ENCODE measurements at regions not wholly inside any gene's neighbourhood (a gene's known extent, or its start where the extent isn't known, plus 50 kb on each side); places are given as distances from the start of the nearest gene placed in this dataset.
"Not testable (repeated sequence)": the region's sequence is repeated elsewhere in the genome, so short reads cannot be mapped to it uniquely, and the experiment has no call there.

- Histone ChIP-seq H3K4me1 (ENCODE audit: insufficient read depth) (no peaks in the 10 kb centered on the region), H3K27ac (no peak overlapping the region), H3K4me3 (no peak overlapping the region), H3K27me3 (no peaks in the 10 kb centered on the region), H3K9me3 (no peaks in the 10 kb centered on the region), H3K36me3 (no peaks in the 10 kb centered on the region)
- intact Hi-C loops (cut with DNase I): no loop called here
- DNase-seq: no peak
- no peak for TF ChIP-seq POLR2A (IDR thresholded peaks at IDR 0.05)
- TF ChIP-seq, protein P1, sequence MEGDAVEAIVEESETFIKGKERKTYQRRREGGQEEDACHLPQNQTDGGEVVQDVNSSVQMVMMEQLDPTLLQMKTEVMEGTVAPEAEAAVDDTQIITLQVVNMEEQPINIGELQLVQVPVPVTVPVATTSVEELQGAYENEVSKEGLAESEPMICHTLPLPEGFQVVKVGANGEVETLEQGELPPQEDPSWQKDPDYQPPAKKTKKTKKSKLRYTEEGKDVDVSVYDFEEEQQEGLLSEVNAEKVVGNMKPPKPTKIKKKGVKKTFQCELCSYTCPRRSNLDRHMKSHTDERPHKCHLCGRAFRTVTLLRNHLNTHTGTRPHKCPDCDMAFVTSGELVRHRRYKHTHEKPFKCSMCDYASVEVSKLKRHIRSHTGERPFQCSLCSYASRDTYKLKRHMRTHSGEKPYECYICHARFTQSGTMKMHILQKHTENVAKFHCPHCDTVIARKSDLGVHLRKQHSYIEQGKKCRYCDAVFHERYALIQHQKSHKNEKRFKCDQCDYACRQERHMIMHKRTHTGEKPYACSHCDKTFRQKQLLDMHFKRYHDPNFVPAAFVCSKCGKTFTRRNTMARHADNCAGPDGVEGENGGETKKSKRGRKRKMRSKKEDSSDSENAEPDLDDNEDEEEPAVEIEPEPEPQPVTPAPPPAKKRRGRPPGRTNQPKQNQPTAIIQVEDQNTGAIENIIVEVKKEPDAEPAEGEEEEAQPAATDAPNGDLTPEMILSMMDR (IDR thresholded peaks at IDR 0.05): no peak
- TF ChIP-seq EP300 (IDR thresholded peaks at IDR 0.05): no peak
- WGBS, 3 donors: 90 to 100% (median 94%) methylated on average over 1 of the region's 1 CpG
Measured at GRCh38 chr12:88683628-88684027, 103.4 kb upstream of the KITLG start.

DNA sequence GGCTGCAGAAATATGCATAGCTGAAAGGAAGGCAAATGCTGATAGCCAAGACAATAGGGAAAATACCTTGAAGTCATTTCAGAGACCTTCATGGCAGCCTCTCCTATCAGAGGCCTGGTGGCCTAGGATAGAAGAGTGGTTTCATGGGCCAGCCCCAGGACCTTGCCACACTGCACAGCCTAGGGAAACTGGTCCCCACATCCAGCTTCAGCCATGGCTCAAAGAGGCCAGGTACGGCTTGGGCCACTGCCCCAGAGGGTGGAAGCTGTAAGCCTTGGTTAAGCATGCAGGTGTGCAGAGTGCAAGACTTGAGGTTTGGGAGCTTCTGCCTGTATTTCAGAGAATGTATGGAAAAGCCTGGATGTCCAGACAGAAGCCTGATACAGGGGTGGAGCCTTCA is 101.0 kb upstream of the KITLG start:
- no peak for DNase-seq
- Histone ChIP-seq H3K4me3 (no peak overlapping the region), H3K36me3 (no peaks in the 10 kb centered on the region), H3K4me1 (ENCODE audit: insufficient read depth) (no peaks in the 10 kb centered on the region), H3K27me3 (no peaks in the 10 kb centered on the region), H3K27ac (no peak overlapping the region), H3K9me3 (no peaks in the 10 kb centered on the region)
- intact Hi-C loops (cut with DNase I): no loop called here
- TF ChIP-seq EP300 (IDR thresholded peaks at IDR 0.05) (no peak), POLR2A (IDR thresholded peaks at IDR 0.05) (no peak)
- TF ChIP-seq, protein P1 (IDR thresholded peaks at IDR 0.05): no peak
- 93 to 100% (median 100%) methylated on average over 1 of the region's 1 CpG for WGBS, 3 donors

DNA sequence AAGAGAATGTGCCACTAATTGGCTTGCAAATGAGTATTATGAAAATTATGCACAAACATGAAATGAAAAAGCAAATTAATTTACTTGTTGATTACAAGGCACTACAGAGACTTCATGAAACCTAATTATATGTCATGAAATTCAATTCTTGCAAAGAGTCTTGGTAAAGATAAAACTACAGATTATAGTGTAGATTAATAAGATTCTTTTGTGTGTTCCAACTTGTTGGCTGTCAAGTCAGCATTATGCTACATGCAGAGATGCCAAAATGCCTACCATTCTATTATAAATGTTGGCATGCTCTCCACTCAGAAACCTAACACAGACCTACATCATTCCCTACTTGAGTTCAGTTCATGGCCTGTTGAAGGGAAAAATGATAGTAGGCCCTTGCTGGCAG is 97.2 kb upstream of the KITLG start:
- Histone ChIP-seq H3K4me3 (no peak overlapping the region), H3K36me3 (no peaks in the 10 kb centered on the region), H3K27ac (no peak overlapping the region), H3K9me3 (no peaks in the 10 kb centered on the region), H3K27me3 (no peaks in the 10 kb centered on the region), H3K4me1 (ENCODE audit: insufficient read depth) (no peaks in the 10 kb centered on the region)
- TF ChIP-seq, protein P1 (IDR thresholded peaks at IDR 0.05): no peak
- TF ChIP-seq EP300 (IDR thresholded peaks at IDR 0.05) (no peak), POLR2A (IDR thresholded peaks at IDR 0.05) (no peak)
- intact Hi-C loops (cut with DNase I): no loop called here
- no peak for DNase-seq

DNA sequence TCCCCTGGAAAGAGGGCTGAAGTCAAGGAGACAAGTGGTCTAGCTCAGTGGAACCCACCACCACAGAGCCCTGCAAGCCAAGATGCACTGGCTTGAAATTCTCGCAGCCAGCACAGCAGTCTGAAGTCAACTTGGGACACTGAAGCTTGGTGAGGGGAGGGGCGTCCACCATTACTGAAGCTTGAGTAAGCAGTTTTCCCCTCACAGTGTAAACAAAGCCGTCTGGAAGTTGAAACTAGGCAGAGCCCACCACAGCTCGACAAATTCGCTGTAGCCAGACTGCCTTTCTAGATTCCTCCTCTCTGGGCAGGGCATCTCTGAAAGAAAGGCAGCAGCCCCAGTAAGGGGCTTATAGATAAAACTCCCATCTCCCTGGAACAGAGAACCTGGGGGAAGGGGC is 87.3 kb upstream of the KITLG start:
- WGBS, 3 donors: 55 to 61% (median 59%) methylated on average over 5 of the region's 5 CpGs
- H3K36me3 ChIP-seq; H3K9me3 ChIP-seq; H3K4me1 ChIP-seq (ENCODE audit: insufficient read depth); H3K27ac ChIP-seq; DNase-seq; H3K4me3 ChIP-seq; intact Hi-C loops (cut with DNase I); H3K27me3 ChIP-seq: not testable (repeated sequence)

DNA sequence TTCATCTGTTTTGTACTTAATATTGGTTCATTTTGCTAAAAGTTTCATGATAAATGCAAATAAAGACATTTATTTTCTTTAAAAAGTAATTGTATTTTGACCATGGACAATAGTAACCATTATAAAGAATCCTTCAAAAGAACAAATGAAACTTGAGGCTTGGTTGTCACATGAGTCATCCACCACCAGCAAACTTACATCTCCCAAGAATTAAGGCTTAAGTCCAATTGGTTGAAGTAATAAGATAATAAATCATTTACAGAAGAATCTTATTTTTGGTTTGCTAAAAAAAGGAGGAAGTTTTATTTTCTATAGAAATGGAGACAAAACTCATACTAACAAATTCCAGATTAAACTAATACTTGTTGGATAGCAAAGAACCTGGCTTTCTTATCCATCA is 84.8 kb upstream of the KITLG start:
- H3K27ac ChIP-seq: no peak overlapping the region
- no peak for DNase-seq
- no peaks in the 10 kb centered on the region for H3K27me3 ChIP-seq
- intact Hi-C loops (cut with DNase I): no loop called here
- no peaks in the 10 kb centered on the region for H3K9me3 ChIP-seq
- TF ChIP-seq EP300 (IDR thresholded peaks at IDR 0.05) (no peak), POLR2A (IDR thresholded peaks at IDR 0.05) (no peak)
- TF ChIP-seq, protein P1 (IDR thresholded peaks at IDR 0.05): no peak
- no peak overlapping the region for H3K4me3 ChIP-seq
- H3K36me3 ChIP-seq: no peaks in the 10 kb centered on the region
- no peaks in the 10 kb centered on the region for H3K4me1 ChIP-seq (ENCODE audit: insufficient read depth)

Measured in ovary (tissue), 7 donors.